ENCODE measurements at regions not wholly inside any gene's neighbourhood (a gene's known extent, or its start where the extent isn't known, plus 50 kb on each side); places are given as distances from the start of the nearest gene placed in this dataset.

DNA sequence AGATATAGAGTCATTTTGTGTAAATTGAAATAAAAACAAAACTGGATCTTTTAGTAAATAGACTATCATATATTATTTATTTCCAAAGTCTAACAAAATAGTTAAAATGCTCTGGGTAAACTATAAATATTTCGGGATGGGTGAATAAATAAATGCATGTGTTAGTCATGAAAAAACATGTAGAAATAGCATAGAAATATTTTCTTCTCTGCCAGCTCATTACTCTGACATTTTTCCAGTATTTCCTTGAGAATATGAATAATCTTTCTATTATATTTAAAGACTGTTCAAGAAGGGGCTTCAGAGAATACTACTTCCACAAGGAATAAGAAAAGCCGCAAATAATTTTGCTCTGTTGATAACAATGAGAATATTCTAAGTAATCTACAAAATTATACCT lies 880.4 kb downstream of the TRIB2 start:
- TF ChIP-seq, protein P1, sequence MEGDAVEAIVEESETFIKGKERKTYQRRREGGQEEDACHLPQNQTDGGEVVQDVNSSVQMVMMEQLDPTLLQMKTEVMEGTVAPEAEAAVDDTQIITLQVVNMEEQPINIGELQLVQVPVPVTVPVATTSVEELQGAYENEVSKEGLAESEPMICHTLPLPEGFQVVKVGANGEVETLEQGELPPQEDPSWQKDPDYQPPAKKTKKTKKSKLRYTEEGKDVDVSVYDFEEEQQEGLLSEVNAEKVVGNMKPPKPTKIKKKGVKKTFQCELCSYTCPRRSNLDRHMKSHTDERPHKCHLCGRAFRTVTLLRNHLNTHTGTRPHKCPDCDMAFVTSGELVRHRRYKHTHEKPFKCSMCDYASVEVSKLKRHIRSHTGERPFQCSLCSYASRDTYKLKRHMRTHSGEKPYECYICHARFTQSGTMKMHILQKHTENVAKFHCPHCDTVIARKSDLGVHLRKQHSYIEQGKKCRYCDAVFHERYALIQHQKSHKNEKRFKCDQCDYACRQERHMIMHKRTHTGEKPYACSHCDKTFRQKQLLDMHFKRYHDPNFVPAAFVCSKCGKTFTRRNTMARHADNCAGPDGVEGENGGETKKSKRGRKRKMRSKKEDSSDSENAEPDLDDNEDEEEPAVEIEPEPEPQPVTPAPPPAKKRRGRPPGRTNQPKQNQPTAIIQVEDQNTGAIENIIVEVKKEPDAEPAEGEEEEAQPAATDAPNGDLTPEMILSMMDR (optimal IDR thresholded peaks at IDR 0.05 in 1 of 3, IDR thresholded peaks at IDR 0.05 in 1 of 3, conservative IDR thresholded peaks at IDR 0.05 in 1 of 3; ENCODE audit: extremely low read depth in 1 of 3, insufficient read depth in 2 of 3, low read length in 3 of 3) = no peak
- TF ChIP-seq EZH2 (IDR thresholded peaks at IDR 0.05; ENCODE audit: low read length) = no peak
